K562 (cell line): ENCODE measurements at regions not wholly inside any gene's neighbourhood (a gene's known extent, or its start where the extent isn't known, plus 50 kb on each side); places are given as distances from the start of the nearest gene placed in this dataset.

Source experiments
- ATAC-seq: fragments of 200-7000 bp; cut with Tn5 transposase; 3 replicates; pipeline ENCODE4 v1.9.1; 2020; ENCODE audit warnings: moderate library complexity
- BruUV-seq: library from RNA; stranded (reverse); fragments of 400-500 nt; replicated peaks from 2 replicates; lab custom pipeline; 2021; lab: Mats Ljungman, UMichigan
- CTCF ChIA-PET: fragments of 300-600 bp; formaldehyde crosslinking; extraction: SDS; loops from one replicate; lab custom pipeline; 2021; ENCODE audit warnings: low intra/inter-chr PET ratio; lab: Yijun Ruan, JAX
- POLR2A ChIA-PET: fragments of 300-600, 350-650 bp; sonication (Branson Sonifier 250); formaldehyde crosslinking; extraction: SDS; loops from one replicate; lab custom pipeline; 2021; ENCODE audit warnings: antibody characterized with exemption, inconsistent platforms; lab: Yijun Ruan, JAX
- DNase-seq, 4 experiments: peaks; one replicate each; pipeline versions ENCODE4 v3.0.0 to v3.0.0-alpha.2; 2011 to 2018; ENCODE audit warnings: low spot score in 3 of 4, mixed read lengths in 3 of 4; ENCODE audit errors: extremely low read depth in 1 of 4
- FAIRE-seq: peaks from 2 replicates; lab custom pipeline; 2011; peaks lifted over from hg19 to GRCh38; lab: Jason Lieb, UNC
- H2AFZ ChIP-seq: 2 replicates; pipeline ENCODE4 v1.6.0; 2011; ENCODE audit warnings: low read depth, low read length, control low read depth, inconsistent platforms
- H3K27ac ChIP-seq: fragments of 200-600 bp; 3 replicates; pipeline ENCODE4 v1.8.0; 2011; ENCODE audit warnings: low read depth, mild to moderate bottlenecking, control low read depth, inconsistent platforms, low read length, moderate library complexity, mixed read lengths; ENCODE audit errors: extremely low read depth
- H3K27me3 ChIP-seq, 2 experiments: fragments of 300-600 bp in 1 of 2; 2 replicates in 1 of 2; 3 replicates in 1 of 2; pipeline versions ENCODE4 v1.6.0 to v1.8.0; 2011; ENCODE audit warnings: inconsistent platforms in 2 of 2, low read length in 2 of 2, mild to moderate bottlenecking in 1 of 2, mixed read lengths in 1 of 2, moderate library complexity in 1 of 2; ENCODE audit not compliant: control insufficient read depth in 2 of 2, insufficient read depth in 2 of 2
- H3K36me3 ChIP-seq: fragments of 300-600 bp; 3 replicates; pipeline ENCODE4 v1.8.0; 2011; ENCODE audit warnings: mild to moderate bottlenecking, low read length, inconsistent platforms; ENCODE audit not compliant: control insufficient read depth, insufficient read depth
- H3K4me1 ChIP-seq, 2 experiments: fragments of 200-600 bp in 1 of 2; replicated peaks in 1 of 2; 2 replicates in 1 of 2; 3 replicates in 1 of 2; pipeline versions ENCODE4 v1.5.1 to v1.8.0; 2011; ENCODE audit warnings: inconsistent platforms in 2 of 2, low read length in 2 of 2, mild to moderate bottlenecking in 1 of 2, mixed read lengths in 1 of 2, moderate library complexity in 1 of 2; ENCODE audit not compliant: control insufficient read depth in 2 of 2, insufficient read depth in 2 of 2
- H3K4me2 ChIP-seq: 2 replicates; pipeline ENCODE4 v1.6.1; 2011; ENCODE audit warnings: low read length, control low read depth, inconsistent platforms, mixed read lengths; ENCODE audit not compliant: insufficient read depth
- H3K4me3 ChIP-seq: fragments of 200-600 bp; sonication (generic), shearing (Covaris generic); 2 replicates; pipeline ENCODE4 v1.5.1; 2016; ENCODE audit warnings: control low read depth, inconsistent platforms
- H3K79me2 ChIP-seq: fragments of 200-600 bp; 3 replicates; pipeline ENCODE4 v1.8.0; 2011; ENCODE audit warnings: low read length, inconsistent platforms; ENCODE audit not compliant: control insufficient read depth, insufficient read depth
- H3K9ac ChIP-seq, 2 experiments: 2 replicates each; pipeline versions ENCODE4 v1.6.0 to v1.6.1; 2011; ENCODE audit warnings: low read depth in 2 of 2, low read length in 2 of 2, control low read depth in 1 of 2, inconsistent platforms in 1 of 2, mild to moderate bottlenecking in 1 of 2, mixed read lengths in 1 of 2; ENCODE audit not compliant: insufficient read depth in 1 of 2
- H3K9me1 ChIP-seq: one replicate; pipeline ENCODE4 v1.6.0; 2011; ENCODE audit warnings: inconsistent platforms, mild to moderate bottlenecking, low read length, moderate library complexity; ENCODE audit not compliant: control insufficient read depth, insufficient read depth
- H3K9me3 ChIP-seq: replicated peaks from 2 replicates; pipeline ENCODE4 v1.5.1; 2011; ENCODE audit warnings: low read depth, low read length, inconsistent platforms; ENCODE audit not compliant: control insufficient read depth, insufficient read depth
- H4K20me1 ChIP-seq: replicated peaks from 2 replicates; pipeline ENCODE4 v1.6.1; 2011; ENCODE audit warnings: low read length, inconsistent platforms, mixed read lengths; ENCODE audit not compliant: control insufficient read depth, insufficient read depth
- DNMT1 ChIP-seq: fragments of 450-650 bp; IDR thresholded peaks from 2 replicates; pipeline ENCODE4 v1.6.1; 2016; ENCODE audit warnings: antibody characterized with exemption, mild to moderate bottlenecking
- ELF2 ChIP-seq: fragments of 250-450 bp; sonication (Bioruptor Pico); IDR thresholded peaks from 2 replicates; pipeline ENCODE4 v1.5.0; 2021; ENCODE audit warnings: mild to moderate bottlenecking
- GTF2E2 ChIP-seq: fragments of 200-800 bp; sonication (Bioruptor generic); IDR thresholded peaks from 2 replicates; pipeline ENCODE4 v1.6.1; 2016; ENCODE audit warnings: missing genetic modification characterization, missing compliant biosample characterization
- MED1 ChIP-seq: sonication (generic); formaldehyde crosslinking; IDR thresholded peaks from 2 replicates; pipeline ENCODE4 v1.8.1; 2023; ENCODE audit warnings: missing genetic modification reagents, borderline replicate concordance
- MTA3 ChIP-seq: fragments of 450-650 bp; formaldehyde crosslinking; IDR thresholded peaks from 2 replicates; pipeline ENCODE4 v1.6.1; 2017; ENCODE audit warnings: mild to moderate bottlenecking, borderline replicate concordance
- POLR2A ChIP-seq: fragments of 450-650 bp; conservative IDR thresholded peaks from 2 replicates; pipeline ENCODE4 v1.6.1; 2016
- PTRF ChIP-seq: fragments of 450-650 bp; IDR thresholded peaks from 2 replicates; pipeline ENCODE4 v1.6.1; 2016; ENCODE audit warnings: mild to moderate bottlenecking, missing genetic modification characterization, missing compliant biosample characterization
- ZKSCAN1 ChIP-seq: fragments of 150-350 bp; IDR thresholded peaks from 2 replicates; pipeline ENCODE4 v1.6.1; 2016; ENCODE audit warnings: low read depth, low read length
- ZNF134 ChIP-seq: fragments of 250-450 bp; sonication (Bioruptor Pico); conservative IDR thresholded peaks from 2 replicates; pipeline ENCODE4 v1.4.0; 2020
- WGBS: fragments of 100-300 bp; shearing (Covaris generic); methylation state at CpG from one replicate; pipeline ENCODE4 v1.1.6; 2016; ENCODE audit warnings: low coverage, mixed read lengths; ENCODE audit not compliant: insufficient coverage; ENCODE audit errors: missing lambda C conversion rate; 5-methylcytosine and 5-hydroxymethylcytosine counted together
- in situ Hi-C: fragments of 300-500 bp; cut with MboI; formaldehyde crosslinking; loops from 4 replicates; pipeline ENCODE4 v1.15.0; 2018; ENCODE audit warnings: inconsistent platforms, mixed read lengths
- intact Hi-C: fragments of 100-400 bp; cut with micrococcal nuclease; formaldehyde crosslinking; loops from 2 replicates; pipeline ENCODE4 v1.14.2; 2022
- TF ChIP-seq, protein P1 (sequence below): fragments of 250-450 bp; sonication (Bioruptor Pico); IDR thresholded peaks from 2 replicates; pipeline ENCODE4 v1.5.0; 2020; ENCODE audit warnings: mild to moderate bottlenecking
- TF ChIP-seq, protein P2 (sequence below): fragments of 450-650 bp; formaldehyde crosslinking; IDR thresholded peaks from 2 replicates; pipeline ENCODE4 v1.4.0; 2020; ENCODE audit warnings: mild to moderate bottlenecking
- TF ChIP-seq, protein P3 (sequence below): fragments of 450-650 bp; conservative IDR thresholded peaks from 2 replicates; pipeline ENCODE4 v1.6.1; 2016; ENCODE audit warnings: missing genetic modification characterization, low read depth, mild to moderate bottlenecking, control low read depth, missing compliant biosample characterization

- intact Hi-C loops, result no loop called here
- in situ Hi-C loops, result no loop called here
- H3K9me1 ChIP-seq, result no peaks in the 10 kb centered on the region
- H3K36me3 ChIP-seq, result no peaks in the 10 kb centered on the region
- WGBS, result 0% methylated on average over 2 of the region's 2 CpGs
- FAIRE-seq (no peak), DNase-seq (no peak), ATAC-seq (no peak)
- BruUV-seq, result no TSS peak
- no peak overlapping the region for H3K9ac ChIP-seq
- no peaks in the 10 kb centered on the region for H3K27me3 ChIP-seq
- H3K4me1 ChIP-seq, result no peaks in the 10 kb centered on the region
- H3K27ac ChIP-seq, result no peak overlapping the region
- H3K79me2 ChIP-seq, result no peaks in the 10 kb centered on the region
- H4K20me1 ChIP-seq, result no peaks in the 10 kb centered on the region
- TF ChIP-seq ZNF134 (CRISPR knock-in tag) (no peak), ELF2 (CRISPR knock-in tag) (no peak), MED1 (no peak), PTRF (tag) (no peak), DNMT1 (no peak), POLR2A (no peak), MTA3 (no peak), GTF2E2 (no peak), ZKSCAN1 (no peak)
- TF ChIP-seq, protein P1, sequence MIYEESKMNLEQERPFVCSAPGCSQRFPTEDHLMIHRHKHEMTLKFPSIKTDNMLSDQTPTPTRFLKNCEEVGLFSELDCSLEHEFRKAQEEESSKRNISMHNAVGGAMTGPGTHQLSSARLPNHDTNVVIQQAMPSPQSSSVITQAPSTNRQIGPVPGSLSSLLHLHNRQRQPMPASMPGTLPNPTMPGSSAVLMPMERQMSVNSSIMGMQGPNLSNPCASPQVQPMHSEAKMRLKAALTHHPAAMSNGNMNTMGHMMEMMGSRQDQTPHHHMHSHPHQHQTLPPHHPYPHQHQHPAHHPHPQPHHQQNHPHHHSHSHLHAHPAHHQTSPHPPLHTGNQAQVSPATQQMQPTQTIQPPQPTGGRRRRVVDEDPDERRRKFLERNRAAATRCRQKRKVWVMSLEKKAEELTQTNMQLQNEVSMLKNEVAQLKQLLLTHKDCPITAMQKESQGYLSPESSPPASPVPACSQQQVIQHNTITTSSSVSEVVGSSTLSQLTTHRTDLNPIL (CRISPR knock-in tag), result no peak
- TF ChIP-seq, protein P2, sequence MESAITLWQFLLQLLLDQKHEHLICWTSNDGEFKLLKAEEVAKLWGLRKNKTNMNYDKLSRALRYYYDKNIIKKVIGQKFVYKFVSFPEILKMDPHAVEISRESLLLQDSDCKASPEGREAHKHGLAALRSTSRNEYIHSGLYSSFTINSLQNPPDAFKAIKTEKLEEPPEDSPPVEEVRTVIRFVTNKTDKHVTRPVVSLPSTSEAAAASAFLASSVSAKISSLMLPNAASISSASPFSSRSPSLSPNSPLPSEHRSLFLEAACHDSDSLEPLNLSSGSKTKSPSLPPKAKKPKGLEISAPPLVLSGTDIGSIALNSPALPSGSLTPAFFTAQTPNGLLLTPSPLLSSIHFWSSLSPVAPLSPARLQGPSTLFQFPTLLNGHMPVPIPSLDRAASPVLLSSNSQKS, result no peak
- TF ChIP-seq, protein P3, sequence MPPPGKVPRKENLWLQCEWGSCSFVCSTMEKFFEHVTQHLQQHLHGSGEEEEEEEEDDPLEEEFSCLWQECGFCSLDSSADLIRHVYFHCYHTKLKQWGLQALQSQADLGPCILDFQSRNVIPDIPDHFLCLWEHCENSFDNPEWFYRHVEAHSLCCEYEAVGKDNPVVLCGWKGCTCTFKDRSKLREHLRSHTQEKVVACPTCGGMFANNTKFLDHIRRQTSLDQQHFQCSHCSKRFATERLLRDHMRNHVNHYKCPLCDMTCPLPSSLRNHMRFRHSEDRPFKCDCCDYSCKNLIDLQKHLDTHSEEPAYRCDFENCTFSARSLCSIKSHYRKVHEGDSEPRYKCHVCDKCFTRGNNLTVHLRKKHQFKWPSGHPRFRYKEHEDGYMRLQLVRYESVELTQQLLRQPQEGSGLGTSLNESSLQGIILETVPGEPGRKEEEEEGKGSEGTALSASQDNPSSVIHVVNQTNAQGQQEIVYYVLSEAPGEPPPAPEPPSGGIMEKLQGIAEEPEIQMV (tag), result no peak
- H3K9me3 ChIP-seq, result no peaks in the 10 kb centered on the region
- no peak overlapping the region for H3K4me3 ChIP-seq
- POLR2A ChIA-PET, result no interaction called here
- H2AFZ ChIP-seq, result no peak overlapping the region
- CTCF ChIA-PET, result no interaction called here
- H3K4me2 ChIP-seq, result no peak overlapping the region
Observed at GRCh38 chr1:81496349-81496748, 304.4 kb upstream of the ADGRL2 start.
